NCI-H1092 treated with DMSO at 0.1 percent for 48 hours (cell line): ENCODE measurements at regions not wholly inside any gene's neighbourhood (a gene's known extent, or its start where the extent isn't known, plus 50 kb on each side); places are given as distances from the start of the nearest gene placed in this dataset.

ENCODE experiments used
- DNase-seq: peaks from one replicate; lab custom pipeline; 2025; lab: John Stamatoyannopoulos, UW

DNA sequence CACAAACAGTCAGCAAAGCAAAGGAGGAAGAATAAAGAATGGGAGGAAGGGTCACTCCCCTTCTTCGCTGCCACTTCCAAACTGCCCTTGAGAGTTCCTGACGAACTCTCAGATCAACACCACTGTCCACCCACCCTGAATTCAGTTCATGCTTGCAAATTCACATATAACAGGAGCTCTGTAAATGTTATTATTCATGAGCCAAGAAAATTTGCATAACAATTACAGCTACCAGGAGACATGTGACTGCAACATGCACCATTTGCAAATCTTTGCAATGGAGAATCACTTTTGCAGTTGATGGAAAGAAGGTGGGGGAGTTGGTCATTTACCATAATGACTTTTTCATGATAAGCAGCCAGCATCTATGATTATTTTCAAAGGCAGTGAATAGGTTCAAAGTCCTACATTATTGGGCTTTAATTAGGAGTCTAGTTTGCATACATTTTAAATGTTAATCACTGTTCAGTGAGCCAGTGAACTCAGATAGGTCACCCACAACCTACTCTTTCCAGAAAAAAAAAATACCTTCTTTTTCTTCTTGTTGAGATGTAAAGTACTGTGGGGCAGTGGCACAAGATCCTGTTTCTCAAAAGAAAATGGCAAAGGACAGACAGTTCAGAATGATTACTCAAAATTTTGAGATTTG is 149.7 kb downstream of the CAAP1 start:
- no peak for DNase-seq

DNA sequence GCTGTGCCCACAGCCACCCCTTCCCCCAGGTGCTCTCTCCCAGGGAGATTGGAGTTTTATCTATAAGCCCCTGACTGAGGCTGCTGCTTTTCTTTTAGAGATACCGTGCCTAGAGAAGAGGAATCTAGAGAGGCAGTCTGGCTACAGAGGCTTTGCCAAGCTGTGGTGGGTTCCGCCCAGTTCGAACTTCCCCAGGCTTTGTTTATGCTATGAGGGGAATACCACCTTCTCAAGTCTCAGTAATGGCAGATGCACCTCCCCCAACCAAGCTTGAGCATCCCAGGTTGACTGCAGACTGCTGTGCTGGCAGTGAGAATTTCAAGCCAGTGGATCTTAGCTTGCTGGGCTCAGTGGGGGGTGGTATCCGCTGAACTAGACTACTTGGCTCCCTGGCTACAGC is 157.4 kb downstream of the CAAP1 start:
- DNase-seq, result no peak

DNA sequence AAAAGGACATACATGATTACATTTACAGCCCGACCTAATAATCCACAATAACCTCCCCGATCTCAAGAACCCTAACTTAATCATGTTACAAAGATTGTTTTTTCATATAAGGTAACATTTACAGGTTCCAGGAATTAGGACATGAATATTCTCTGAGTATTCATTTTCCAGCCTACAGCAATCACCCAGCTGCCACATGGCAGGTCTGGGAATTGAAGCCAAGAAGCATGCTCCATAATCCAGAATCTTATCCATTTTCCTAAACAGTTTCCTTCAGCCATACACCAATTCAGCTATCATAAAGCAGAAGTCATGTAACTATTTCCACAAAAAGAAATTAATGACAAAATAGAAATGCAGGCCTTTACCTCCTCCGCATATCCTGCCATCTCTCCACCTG is 163.4 kb downstream of the CAAP1 start:
- no peak for DNase-seq

DNA sequence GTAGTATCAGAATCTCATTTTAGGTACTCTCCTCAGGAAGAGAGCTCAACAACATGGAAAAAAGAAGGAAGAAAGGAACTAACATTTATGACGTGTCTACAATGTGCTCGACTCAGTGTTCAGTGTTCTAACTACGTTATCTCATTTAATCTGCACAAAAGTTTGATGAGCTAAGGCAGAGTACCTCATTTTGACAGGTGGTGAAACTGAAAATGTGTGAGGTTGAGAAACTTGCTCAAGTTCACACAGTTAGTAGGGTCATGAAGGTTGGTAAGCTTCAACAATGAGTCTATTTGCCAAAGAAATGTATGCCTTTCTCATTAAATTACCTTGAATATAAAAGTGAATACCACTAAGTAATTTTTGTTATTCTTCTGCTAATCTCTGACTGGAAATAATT is 165.1 kb downstream of the CAAP1 start:
- DNase-seq, result no peak

DNA sequence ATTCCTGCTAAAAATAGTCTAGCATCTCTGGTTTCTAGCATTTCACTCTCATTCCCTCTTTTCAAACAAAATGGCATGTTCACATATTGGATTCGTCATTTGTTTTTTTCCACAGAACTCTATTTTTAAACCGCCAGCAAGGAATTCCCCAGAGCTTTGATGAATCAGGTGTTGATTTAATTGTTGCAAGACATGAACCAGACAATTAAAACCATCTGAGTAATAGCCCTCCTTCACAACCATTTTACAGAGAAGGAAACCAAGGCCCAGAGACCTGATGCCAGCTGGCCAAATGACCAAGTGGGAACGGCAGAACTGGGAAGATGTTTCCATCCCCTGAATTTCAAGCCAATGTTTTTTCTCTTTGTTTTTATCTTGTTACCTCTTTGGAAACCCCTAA is 167.0 kb downstream of the CAAP1 start:
- DNase-seq, result no peak

DNA sequence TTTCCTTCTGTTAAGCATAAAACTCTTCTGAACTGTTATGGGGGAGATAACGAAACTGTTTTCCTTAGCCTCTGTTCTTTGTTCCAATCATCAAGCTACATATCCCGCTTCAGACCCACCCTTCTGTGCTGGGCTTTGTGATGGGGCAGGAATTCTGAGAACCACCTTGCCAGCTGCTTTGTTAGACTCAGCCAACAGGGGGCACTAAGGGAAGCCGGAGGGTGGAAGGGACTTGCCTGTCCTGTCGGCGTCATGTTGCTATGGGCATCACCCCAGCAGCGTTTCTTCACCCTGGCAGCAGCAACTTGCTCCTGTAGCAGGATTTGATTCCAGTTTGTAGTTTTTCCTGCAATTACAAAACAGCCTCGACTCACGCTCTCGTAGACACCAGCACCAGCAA is 169.1 kb downstream of the CAAP1 start:
- no peak for DNase-seq

DNA sequence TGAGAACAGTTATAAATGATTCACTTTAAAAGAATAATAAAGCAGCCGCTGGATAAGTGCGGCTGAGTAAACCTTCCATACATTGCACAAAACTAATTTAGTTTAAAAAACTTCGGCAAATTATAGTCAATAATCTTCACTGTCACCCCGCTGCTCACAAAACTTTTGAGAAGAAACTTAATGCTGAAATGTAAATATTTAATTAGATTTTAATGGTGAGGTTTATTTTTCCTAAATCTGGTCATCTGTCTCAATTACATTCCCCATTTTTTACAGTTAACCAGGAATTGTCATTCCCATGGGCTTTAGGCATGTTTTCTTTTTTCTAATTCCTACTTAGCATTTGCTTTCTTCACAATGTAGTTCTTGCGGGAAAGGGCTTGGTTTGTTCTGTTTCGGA is 169.8 kb downstream of the CAAP1 start:
- no peak for DNase-seq

DNA sequence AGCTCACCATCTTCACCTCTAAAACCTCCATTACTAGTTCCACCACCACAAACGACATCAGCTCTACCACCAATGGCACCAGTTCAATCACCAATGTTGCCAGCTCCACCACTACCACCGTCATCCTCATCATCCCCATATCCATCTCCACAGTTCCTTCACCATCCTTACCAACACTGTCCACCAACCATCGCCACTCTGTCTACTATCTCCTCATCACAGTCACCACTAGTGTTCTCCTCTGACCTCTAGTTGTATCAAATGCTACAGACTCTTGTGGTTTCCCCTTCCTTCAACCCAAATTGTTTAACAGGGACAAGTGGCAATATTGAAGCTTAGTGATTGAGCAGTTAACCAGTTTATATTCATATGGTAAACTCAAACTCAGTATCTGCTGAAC is 182.6 kb downstream of the CAAP1 start:
- no peak for DNase-seq

DNA sequence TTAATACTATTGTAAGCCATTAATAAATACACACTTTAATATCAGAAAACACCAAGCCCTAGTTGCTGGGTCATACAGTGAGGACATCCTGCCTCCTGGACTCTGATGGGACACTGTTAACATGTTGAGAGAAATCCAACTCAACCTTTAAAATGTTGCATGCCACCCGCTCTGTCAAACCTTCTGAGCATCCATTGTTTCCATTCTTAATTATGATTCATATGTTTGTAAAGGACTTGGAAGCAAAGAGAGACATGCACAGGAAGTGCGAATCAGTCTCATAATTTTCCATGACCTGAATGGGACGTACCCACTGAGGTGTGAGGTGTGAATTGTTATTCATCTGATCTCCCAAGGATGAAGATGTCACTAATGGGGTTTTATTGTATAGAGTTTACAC is 186.4 kb downstream of the CAAP1 start:
- DNase-seq, result no peak

DNA sequence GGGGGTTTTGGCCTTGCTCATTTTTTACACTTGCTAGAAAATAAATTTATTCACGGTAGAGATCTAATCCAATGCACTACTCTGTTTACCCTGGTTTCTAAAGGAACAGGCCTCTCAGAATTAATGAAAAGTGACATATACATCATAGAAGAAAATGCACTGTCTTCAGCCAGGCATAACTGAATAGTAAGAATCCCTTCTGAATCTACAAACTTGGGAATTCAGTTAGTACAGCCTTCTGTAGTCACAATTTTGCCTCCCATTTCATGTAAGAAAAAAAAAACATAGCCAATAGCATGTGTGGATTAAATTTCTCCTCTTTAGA is 197.3 kb downstream of the CAAP1 start:
- DNase-seq, result no peak

DNA sequence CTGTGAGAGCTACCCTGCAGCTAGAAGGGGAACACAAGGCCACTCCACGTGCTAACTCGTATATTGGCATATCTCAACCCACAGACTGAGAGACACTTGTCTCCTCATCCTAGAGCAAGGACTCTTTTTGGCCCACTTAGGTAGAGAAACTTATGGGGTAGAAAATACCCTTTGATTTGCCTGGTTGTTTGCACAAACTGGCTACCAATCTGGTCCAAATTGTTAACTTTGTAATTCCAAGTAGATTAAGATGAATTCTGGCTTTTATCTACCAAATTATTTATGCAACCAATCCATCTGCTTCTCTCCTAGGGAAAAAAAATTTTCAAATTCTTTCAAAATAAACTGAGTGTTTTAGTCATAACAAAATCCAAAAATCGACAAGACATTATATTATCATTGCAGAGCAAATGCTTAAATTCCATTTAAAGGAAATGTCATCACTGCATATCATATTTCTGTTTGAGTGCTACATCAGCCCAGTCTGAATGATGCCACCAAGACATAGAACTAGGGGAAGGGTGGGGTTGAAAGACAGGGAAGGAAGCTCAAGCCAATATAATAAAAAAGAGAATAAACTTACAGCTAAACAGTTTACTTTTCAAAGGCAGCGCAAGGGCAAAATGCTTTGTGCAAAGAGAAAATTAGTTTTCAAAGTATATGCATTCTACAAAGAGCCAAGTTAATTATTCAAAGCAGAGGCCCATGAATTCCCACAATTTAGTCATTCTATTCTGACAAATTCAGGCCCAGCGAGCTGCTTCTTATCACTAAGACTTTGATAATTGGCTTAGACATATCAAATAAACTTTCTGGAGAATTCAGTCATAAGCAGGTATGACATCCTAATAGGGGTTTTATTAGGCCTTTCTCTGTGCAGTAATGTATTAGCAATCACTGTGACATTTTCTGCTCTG is 198.0 kb downstream of the CAAP1 start:
- no peak for DNase-seq

DNA sequence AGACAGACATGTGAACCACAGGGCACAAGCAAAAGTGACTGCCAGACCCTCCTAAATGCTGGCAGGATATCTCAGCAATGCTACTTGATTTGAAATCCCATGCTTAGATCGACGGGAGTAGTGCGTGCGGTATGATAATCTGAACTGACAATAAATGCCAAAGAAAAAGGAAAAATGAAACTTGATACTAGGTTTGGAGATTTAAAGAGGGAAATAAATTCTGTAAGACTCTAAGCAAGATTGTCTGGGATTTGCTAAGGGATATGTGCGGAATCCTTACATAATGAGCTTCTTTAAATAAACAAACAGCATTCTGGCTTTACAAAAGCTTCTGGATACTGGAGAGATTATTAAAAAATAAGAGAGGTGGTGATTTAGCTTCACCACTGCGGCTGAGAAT is 203.6 kb downstream of the CAAP1 start:
- DNase-seq, result no peak

DNA sequence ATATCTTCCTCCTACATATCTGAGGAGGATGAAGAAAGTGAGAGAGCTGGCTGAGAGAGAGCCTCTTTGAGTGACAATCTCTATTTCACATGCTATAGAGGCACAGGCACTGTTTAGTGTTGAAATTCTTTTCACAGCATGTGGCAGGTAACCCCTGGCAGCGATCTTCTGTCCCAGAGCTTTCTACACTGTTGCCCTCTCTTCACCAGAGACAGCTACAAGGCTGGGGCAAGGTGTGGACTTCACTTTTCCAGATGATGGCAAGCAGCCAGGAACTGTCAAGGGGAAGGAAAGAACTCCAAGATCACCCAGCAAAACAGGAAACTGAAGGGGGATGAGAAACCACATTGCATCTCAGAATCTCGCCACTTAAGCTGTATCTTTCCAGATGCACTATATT is 205.2 kb downstream of the CAAP1 start:
- no peak for DNase-seq

DNA sequence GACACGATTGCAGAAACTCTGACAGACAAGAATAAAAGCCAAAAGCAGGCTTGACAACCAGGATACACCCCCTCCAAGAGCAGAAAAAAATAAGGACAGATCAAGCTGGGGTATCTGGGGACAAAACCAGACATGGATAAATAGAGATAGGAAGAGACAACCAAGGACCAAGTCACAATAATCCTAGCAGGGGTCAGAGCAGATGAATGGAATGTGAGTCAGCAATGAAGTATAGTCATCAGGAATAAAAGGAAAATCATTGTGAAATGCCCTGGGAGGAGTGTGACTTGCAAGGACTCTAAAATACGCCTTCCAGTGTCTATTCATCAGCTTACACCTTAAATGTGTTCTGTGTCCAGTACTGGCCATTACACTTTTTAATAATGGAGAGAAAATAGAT is 206.8 kb downstream of the CAAP1 start:
- no peak for DNase-seq

DNA sequence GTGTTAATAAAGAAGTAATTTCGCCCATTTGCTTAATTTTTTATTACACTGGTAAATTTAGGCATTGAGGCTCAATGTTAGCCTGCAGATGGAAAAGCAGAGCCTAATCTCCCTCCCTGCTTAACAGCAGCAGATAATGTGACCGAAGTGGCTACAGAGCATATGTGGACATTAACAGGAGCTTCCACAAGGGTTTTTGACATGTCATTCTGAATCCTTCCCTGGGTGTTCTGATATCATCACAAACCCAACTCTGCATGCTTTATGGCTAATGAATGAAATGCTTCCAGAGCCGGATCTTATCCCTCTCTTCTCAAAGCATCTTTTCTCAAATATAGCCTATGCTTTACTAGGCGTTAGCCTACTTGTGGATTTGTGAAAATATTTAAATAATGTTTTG is 208.6 kb downstream of the CAAP1 start:
- DNase-seq, result no peak

DNA sequence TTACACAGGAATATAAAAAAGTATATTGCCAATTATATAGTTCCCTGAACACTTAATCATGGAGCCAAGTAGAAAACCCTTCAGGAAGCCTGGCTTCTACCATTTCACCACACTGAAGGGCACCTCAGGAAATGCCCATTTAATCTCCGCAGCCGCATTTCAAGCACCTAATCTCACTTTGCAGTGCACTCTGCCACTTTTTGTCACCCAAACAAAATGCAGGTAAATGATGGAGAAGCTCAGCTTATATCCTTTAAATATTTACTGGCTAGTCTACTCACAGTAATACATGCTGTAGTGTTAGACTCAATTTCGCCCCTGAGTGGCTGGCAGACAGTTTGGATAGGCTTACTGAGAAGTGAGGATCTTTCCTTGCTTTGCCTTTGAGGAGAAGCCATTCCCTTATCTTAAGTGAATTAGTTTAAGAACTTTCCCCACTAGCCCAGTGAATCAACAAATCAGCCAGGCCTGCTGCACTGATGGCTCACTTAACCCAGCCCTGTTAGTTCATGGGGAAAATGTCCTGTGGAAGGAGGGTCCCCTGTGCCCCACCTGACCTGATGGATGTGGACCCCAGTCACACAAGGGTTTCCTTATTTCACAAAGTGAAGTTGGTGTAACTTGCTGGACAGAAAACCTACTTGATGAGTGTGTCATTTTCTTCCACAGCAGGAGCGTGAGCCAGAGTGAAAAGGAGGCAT is 209.7 kb downstream of the CAAP1 start:
- no peak for DNase-seq

DNA sequence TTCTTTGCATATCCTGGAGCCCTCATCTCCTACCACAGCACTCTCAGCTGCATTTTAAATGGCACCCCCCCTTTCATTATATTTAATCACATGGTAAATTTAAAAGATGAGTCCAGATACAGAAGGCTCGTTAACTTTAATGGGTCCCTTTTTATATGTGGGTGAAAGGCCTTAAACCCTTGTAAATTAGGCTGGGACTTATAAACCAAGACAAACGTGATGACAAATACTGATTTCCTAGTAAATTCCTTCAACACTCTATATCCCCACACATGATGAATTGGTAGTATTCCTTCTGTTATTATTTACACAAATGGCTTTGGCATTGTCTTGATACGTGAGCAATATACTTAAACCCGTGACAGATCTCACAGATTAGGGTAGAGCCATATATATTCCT is 210.6 kb downstream of the CAAP1 start:
- no peak for DNase-seq

DNA sequence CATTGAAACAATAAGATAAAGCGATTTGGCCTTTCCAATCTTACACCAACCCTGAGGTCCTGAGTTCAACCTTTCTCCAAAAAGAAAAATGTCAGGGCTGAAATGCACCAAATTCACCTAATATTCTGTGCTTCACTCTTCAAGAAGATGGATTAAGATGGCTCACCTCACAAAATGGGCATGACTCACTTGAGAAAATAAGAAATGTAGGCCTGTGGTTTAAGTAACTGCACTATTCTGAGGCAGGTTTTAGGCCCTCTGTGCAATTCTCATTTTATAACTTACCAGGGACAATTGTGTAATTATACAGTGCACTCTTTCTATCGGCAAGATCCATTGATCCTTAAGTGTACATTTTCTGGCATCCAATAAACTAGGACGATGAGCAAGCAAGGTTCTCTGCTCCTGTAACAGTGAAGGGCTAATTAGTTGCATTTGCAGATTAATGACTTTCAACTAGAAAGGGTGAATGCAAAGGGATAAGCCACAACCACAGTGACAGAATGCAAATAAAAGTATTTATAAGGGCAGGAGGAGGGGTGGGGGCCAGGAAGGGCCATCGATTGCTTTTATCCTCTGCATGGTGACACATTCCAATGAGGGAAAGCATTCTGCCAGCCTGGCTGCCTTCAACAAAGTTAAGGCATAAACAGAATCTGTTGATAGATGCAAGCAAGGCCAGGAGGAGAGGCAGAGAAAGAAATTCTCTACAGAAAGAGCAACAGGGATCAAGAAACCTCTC is 214.5 kb downstream of the CAAP1 start:
- DNase-seq, result no peak

DNA sequence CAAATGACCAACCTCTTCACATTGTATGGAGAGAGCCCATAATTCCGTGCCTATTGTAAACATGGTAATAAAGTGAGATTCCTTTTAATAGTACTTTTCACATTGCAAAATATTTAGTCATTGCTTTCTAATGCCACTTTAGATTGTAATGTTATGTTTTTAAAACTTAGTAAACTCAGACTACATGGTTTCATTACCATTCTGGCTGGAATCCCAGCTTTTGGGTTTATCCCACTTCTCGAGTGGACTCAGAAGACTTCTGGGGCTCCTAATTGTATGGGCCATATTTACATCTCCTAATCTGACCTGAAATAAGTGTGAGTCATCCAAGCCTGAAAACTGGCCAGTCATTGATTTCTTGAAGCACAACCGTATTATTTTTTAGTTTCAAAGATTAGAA is 217.6 kb downstream of the CAAP1 start:
- DNase-seq, result no peak

DNA sequence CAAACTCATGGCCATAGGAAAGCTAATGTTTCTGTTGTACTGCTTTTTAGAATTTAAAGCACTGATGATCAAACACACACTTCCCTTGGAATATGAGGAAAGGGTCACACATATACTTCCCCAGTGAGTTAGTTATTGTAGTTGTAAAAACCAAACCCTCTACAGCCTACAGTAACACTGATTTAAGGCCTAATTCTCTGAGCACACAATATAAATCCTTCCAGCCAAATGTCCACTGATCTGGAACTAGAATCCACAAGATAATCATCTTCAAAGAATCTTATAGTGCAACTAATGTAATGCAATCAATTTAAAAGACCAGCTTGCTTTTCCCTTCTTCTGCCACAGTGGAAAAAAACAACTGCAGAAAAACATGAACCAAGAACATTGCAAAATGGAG is 219.3 kb downstream of the CAAP1 start:
- no peak for DNase-seq

DNA sequence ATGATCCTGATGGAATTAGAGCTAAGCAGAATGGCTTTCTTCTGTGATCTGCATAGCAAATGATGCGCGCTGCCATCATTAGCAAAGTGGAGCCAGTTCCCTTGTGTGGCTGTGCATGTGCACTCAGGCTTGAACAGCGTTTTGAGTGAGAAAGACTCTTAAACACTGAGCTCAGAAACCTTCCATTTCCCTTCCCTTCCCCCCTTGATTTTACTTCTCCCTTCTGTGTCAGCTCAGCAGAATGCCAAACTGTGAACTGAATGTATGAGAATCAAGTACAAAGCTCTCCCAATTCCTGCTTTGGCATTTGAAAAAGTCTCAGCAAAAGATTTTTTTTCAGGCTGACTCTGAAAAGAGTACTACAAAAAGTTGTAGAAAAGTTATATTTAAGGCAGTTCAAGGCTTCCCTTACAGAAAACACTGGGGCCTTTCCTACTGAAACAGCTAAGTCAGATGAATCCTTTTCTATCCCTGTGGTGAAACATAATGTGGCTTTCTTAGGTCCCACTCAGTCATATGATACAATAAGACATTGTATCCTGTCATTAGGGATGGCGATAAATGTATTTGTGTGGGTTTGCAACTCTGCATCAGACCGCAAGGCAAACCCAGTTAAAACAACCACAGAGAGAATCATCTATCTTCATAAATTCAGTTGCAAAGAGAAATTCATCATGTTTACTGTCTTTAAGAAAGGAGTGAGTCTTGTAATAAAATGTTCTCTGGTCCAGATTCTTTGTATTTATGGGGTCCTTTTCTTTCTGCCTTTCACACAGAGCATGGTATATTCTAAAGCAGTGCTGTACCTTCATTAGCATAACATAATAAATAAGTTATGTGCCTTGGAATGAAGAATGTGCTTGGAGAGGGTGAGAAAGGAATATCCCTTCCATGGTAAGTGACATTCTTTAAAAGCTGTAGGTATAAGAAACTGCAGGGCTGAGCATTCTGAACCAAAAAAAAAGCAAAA is 222.6 kb downstream of the CAAP1 start:
- no peak for DNase-seq
